GM19438 (cell line): ENCODE measurements at regions not wholly inside any gene's neighbourhood (a gene's known extent, or its start where the extent isn't known, plus 50 kb on each side); places are given as distances from the start of the nearest gene placed in this dataset.

ENCODE experiments used
- ATAC-seq: cut with Tn5 transposase; IDR thresholded peaks from one replicate; pipeline ENCODE4 v1.9.1; 2021; ENCODE audit warnings: low read depth; ENCODE audit not compliant: unreplicated experiment

DNA sequence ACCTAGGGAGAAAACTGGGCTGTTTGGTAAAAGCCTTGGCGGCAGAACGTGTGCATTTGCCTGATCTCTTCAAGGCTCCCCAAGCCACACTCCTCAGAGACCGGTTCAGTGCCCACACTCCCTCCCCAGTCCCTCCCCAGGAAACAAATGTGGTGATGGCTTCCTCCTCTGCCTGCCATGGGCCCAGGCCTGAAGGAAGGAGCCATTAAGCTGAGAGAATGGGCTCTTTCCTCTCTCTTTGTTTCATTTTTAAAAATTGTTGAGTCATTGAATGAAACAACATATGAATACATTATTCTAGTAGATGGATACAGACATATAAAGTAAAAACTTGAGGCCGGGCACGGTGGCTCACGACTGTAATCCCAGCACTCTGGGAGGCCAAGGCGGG lies 50.6 kb upstream of the YWHAQ start:
- no peak for ATAC-seq

DNA sequence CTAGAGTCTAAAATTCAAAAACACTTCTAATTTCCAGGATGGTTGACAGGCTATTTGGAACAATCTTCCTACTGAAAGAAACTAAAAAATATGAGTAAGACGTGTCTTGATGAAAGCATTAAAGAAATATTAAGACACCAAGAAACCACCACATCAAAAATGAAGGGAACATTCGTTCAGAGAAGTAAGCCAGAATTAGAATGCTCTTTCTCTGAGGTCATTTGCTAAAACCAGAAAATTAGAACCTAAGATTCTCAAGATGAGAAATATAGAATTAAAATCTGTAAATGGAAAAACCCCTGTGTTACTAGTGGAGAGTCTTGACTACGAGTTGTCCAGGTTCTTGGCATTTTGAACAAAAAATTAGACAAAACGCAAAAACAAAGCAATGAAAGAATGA lies 54.8 kb upstream of the YWHAQ start:
- no peak for ATAC-seq

DNA sequence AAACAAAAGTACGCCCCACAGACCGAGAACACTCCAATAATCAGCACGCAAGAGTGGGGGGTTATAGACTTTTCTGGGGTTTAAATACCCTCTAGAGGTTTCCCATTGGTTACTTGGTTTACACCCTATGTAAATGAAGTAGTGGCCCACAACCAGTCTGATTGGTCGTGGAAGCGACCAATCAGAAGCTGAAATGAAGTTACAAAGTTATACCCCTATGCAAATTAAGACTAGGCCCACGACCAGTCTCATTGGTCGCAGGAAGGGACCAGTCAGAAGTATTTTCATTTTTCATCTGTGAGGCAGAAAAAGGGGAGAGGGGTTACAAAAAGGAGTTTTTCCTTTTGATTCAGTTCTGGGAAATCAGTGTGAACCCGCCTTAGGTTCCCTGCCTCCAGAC lies 55.3 kb upstream of the YWHAQ start:
- no peak for ATAC-seq

DNA sequence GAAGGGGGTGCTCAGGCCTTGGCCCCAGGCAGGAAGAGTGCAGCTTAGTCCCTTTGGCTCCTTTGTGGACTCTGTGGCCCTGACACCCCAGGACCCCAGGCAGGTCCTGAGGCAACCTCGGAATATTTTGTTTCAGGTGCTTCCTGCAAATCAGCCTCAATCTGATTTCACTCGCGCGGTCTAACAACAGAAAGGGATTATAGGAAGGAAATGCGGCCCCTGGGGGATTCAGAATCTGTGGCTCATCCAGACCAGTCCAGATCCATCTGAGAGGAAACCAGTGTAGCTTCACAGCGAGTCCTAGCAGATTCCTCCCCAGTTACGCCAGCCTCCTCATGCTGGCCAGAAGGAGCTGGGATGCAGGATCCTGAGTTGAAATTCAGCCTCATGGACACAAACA lies 59.5 kb upstream of the YWHAQ start:
- ATAC-seq = no peak

DNA sequence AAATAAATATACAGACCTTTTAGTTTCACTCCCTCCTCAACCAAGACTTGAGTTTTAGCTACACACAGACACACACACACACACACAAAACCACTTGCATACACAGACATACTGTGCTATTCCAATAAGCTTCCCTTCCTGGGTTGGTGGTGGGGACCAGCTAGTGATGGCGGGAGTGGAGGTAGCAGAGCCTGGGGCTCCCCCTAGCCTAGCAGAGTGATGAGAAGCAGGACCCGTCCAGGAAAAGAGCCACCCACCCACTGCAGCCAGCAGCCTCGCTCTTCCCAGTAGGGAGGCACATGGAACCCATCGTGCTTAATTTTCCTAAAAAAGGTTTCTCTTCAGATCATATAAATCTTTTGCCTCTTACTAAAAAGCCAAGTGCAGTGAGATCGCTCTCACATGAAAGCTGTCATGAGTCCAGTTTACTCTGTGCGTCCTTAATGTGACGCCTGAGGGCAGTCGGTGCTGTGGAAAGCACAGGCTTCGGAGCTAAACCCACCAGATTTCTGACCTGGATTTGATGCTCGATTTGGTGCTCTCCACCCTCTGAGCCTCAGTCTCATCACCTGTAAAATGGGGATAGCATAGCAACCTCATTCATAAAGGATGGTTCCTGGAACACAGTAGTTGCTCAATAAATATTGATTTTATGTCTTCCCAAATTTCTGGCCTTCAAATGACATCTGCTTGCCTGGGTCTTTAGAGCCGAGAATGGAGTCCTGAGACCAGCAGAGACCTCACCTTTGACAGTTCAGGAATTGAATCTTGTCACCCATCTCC lies 60.1 kb upstream of the YWHAQ start:
- ATAC-seq = no peak

DNA sequence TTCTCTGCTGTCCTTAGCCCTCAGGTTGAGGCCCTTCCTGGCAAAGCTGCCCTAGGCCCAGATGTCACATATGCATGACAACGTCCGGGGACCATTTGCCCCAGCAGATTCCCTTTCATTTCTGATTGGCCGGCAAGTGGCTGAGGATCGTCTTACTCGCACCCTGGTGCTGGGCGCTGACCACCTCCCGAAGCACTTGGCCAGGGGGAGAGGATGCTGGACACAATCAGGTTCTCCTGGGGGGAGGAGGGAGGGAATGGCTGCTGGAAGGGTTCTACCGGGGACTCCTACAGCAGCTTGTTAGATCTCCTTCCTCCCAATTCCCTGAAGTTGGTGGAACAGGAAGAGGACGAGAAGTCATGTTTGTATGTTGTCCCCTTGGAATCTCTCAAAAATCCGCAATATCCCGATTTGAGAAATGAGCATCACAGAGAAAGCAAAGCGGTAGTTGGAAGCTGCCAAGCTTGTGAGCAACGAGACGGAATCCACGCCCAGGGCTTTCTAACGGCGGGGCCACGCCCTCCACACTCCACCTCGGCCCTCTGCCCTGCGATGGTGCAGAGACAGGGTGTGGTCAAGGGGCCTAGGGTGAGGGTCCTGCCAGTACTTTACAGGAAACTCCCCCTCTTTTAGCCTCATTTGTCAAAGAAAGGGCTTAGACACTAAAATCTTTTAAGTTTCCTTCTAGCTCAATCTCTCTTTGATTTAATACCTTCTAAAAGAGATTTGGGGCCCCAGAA lies 61.8 kb upstream of the YWHAQ start:
- ATAC-seq = no peak

DNA sequence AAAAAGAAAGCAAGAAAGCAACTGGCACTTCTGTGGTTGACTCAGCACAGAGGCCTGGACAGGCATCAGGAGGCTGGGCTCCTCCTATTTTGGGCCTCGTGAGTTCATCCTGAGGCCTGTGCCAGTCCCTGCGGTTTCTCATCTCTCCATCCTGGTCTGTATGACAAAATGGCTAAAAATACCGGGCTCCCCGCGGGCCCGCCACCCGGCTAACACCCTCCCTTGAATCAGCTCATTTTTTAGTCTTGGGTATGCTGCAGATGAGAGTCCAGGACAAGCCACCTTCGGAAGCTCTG lies 62.3 kb upstream of the YWHAQ start:
- ATAC-seq = no peak

DNA sequence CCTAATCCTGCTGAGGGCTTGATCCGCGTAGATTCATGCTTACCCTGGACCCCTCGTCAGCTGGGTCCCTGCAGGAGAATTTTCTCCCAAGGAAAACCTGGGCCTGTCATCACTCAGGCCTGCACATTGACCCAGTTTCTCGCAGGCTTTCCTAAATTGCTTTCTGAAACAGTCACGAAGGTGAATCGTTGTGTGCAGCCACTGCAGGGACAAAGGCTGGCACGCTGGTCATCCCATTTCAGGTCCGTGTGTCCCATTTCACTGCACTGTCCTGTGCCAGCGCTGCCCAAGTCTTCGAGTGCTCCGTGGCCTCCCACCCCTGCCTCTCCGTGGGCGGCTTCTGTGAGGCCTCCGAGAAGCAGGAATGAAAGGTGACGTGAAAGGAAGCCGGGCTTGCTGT lies 62.8 kb upstream of the YWHAQ start:
- ATAC-seq = no peak

DNA sequence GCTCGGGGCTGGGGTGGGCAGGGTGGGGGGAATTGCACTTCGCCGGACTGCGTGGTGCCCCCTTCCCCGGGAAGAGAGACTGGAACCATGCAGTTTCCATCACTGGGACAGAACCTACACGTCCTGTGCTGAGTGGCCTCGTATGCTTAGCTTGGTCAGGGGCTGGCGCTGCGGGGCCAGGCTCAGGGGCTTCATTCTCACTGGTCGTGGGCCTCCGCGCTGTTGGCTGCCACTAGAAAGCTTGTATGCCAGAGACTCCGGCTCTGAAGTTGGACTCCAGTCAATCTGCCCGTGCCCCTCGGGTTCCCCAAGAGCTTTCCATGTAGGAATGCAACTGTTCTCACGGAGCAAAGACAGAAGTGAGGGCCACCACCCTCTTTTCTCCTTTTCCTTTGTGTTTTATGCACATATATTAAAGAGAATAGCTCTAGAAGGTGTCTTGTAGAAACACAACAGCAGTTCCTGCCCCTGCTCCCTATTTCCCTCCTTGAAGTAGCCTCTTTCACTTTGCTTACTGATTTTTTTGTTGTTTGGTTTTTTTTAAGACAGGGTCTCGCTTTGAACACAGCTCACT lies 64.0 kb upstream of the YWHAQ start:
- no peak for ATAC-seq

DNA sequence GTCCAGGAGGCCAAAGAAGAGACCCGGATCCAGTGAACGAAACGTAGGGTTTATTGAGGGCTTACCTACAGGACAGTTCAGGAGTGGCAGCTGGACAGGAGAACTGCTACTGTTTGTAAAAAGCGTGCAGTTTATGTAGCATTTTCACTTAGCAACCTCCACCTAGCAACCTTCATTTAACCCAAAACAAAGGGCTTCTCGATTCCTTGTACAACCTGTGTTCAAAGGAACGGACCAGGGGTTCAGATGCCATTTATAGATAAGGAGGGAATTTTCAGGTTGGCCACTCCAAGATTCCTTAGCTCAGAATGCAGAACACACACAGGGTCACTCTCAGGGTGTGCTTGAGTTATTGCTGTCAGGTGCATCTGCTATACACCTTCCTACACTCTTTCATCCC lies 65.1 kb upstream of the YWHAQ start:
- ATAC-seq = no peak

DNA sequence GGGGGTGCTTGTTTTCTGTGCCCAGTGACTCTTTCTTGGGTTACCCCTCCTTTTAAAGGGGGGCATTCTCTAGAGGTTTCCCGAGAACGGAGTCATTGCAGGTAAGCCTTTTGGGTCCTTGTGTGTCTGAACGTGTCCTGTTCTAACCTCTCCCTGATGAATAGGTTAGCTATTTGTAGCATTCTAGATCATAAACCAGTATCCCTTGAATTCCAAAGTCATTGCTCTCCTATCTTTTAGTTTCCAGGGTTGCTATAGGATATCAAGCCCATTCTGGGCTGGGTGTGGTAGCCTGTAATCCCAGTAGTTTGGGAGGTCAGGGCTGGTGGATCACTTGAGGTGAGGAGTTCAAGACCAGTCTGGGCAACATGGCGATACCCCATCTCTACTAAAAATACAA lies 65.9 kb upstream of the YWHAQ start:
- ATAC-seq = no peak

DNA sequence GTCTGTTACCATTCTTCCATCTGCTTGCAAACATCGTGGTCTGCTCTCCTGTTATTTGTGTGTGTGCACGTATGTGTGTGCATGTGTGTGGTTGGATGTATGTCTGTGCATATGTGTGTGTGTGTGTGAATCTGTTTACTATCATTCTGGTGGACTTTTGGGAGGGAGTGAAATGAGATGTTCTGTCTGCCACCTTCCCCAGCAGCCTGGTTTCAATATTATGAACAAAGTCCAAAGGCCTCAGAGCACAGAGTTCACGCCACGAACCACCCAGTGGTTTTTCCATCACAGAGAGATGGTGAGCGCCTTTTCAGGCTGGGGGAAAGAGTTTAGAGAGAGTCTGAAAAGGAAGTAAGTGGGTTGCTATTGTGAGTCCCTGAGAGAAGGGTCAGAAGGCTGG lies 67.1 kb upstream of the YWHAQ start:
- no peak for ATAC-seq

DNA sequence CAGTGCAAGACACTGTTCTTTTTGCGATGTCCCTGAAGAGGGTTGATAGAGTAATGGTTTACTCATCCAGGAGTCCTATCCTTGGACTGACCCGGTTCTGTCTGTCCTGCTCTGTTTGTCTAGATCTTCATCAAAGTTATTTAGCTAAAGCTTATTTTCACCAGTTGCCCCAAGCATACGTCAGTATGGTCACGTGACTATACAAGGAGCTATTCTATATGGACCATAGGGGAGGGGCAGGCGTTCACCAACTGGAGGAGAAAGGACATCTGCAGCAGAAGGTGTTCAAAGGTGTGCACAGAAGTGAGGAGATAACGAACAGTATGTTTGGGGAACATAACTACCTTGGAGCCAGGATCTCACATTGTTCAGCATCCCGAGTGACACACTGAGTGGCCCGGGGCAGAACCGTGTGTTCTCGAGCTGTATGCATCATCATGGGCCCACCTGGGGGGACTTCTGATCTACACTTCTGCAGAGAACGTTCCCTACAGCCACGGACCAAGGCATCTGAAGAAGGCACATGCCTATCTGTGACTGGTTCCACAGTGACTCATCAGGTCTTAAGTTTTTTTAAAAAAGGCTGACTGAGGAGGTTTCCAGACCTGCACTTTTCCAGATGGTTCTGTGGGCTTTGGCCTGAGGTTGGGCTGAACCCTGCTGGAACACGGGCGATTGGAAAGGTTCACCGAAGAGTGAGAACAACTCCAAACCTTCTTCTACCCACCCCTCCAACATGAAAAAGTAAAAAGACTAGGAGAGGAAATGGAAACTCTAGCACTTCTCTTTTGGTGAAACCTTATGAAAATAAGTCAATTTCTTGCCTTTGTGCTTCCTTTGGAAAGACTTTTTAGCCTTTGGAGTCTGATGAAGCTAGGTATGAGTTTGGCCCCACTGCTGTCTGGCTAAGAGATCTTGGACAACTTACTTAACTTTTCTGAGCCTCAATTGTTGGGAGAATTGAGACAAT lies 68.6 kb upstream of the YWHAQ start:
- ATAC-seq = no peak

DNA sequence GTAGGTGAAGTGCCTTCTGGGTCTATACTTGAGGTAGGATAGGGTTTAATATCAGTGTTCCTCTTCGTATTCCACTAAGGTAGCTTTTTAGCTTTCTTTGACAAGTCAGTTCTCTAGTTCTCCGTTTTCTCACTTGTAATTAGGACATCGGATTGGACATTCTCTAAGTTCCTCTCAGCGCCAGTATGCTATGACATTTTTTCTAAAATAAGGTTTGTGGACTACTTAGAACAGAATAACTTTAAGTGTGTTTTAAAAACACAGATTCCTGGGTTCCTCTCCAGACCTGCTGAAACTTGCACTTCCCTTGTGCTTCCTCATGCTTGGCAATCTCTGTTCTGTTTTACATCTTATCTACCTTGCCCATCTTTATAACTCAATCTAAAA lies 69.3 kb upstream of the YWHAQ start:
- ATAC-seq = no peak

DNA sequence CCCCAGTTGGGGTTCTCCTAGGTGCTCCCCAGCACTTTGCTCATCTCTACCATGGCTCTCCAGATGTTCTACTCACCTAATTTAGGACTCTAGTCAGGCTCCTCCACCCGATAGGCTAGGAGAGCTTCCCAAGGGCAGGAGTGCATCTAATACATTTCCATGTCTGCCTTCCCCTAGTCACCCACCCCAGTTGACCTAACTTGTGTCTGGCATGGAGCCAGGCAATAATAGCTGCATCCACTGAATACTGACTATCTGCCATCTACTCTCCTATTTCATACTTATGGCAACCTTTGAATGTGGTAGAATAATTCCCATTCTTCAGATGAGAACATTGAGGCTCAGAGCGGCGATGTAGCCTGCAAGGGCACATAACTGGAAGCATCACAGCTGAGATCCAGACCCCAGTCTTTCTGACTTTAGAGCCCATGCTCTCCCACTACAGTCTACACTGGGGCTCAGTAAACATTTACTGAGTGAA lies 71.8 kb upstream of the YWHAQ start:
- ATAC-seq = no peak

DNA sequence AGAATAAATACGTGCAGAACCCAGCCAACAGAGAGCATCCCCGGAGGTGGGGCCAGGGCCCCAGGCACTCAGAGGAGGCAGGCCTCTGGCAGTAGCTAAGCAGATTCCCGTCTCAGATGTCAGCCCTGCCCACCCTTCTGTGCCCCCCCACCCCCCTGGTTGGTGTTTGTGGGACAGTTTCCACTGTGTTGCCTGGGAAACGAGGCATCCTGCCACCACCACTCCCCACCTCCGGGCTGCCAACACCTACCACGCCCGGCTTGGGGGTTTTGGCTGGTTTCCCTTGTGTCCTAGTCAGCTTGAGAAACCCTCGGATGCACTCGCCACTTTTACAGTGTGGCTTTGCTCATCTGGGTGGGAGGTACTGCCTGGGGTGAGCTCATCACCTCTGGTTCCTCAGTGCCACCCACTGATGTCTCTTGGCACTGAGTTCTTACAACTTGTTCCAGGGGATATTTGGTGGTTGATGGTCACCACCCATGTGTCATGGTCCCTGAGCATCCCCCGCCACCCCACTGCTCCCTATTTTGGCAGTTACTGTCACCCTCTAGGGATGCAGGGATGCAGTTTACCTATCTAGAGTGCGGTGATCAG lies 72.4 kb upstream of the YWHAQ start:
- ATAC-seq = no peak

DNA sequence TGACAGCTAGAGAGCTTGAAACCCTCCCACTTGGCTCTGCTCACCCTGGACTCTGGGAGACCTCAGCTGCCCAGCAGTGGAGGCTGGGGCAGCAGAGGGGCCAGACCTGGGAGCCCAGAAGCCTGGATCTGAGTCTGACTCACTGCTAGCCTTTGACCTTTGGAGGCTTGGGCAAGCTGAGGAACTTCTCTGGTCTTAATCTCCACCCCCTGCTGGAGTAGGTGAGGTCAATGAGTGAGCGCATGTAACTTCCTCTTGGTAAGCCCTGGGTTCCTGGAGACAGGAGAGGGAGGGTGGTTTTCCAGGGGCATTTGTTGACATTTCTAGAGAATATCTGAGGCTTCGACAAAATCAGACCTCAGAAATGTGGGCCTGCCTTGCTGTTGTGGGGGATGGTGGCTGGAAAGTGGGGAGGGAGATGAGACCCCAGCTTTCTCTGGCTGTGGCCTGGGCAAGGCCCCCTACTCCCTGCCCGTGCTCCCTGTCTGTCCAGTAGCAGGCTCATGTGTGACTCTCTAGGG lies 73.0 kb upstream of the YWHAQ start:
- ATAC-seq = no peak

DNA sequence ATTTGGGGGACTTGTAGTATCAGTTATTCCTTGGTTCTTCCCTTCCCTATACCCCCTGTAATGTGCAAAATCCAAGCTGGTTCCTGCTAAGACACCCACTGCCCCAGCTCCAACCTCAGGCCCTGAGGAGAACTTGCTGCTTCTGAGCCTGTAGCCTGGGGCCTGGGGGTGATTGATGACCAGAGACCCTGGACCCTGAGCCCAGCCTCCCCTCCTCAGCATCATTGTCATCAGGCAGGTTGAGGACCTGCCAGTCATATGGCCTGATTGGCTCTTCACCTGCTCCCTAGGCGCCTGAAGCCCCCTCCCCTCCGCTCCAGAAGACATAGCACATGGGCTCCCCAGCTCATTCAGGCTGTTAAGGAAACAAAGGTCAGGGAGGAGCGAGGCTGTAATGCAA lies 73.8 kb upstream of the YWHAQ start:
- no peak for ATAC-seq

DNA sequence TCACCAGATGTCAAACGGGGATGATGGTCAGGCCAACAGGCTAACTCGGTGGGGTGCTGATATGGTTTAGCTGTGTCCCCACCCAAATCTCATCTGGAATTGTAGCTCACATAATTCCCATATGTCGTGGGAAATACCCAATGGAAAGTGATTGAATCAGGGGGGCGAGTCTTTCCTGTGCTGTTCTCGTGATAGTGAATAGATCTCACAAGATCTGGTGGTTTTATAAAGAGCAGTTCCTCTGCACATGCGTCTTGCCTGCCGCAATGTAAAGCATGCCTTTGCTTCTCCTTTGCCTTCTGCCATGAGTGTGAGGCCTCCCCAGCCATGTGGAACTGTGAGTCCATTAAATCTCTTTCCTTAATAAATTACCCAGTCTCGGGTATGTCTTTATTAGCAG lies 74.4 kb upstream of the YWHAQ start:
- ATAC-seq = no peak

DNA sequence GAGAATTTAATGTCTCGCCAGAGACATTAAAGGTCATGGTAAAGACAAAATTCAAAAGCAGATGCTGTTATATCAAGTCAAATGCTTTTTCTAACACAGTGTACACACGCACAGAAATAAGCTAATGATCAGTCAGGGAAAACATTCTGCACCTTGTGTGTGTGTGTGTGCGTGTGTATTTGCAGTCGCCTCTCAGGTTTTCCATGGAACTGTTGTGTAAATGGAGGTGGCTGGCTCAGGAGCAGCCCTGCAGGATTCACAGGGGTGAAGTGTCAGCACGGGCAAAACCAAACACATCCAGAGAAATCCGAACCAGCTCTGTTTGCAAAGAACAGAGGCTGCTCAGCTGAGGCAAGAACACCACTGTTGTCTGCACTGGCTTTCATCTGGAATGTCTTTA lies 76.2 kb upstream of the YWHAQ start:
- ATAC-seq = no peak
